Activated T-helper 17 cell treated with anti-CD3 and anti-CD28 coated beads, Interleukin-2, amount 50 U/mL, for 72 hours (primary cell): ENCODE measurements at regions not wholly inside any gene's neighbourhood (a gene's known extent, or its start where the extent isn't known, plus 50 kb on each side); places are given as distances from the start of the nearest gene placed in this dataset.
"Not testable (repeated sequence)": the region's sequence is repeated elsewhere in the genome, so short reads cannot be mapped to it uniquely, and the experiment has no call there.

Experiments
- ATAC-seq: fragments of 150-1000 bp; cut with Tn5 transposase; replicated peaks from 2 replicates; pipeline ENCODE4 v1.10.0; 2021; ENCODE audit warnings: mild to moderate bottlenecking, moderate library complexity
- H3K27ac Mint-ChIP-seq: one replicate; pipeline ENCODE4 v1.8.0; 2022; ENCODE audit warnings: mixed read lengths
- H3K27me3 Mint-ChIP-seq: one replicate; pipeline ENCODE4 v1.8.0; 2022; ENCODE audit warnings: mixed read lengths
- H3K36me3 Mint-ChIP-seq: one replicate; pipeline ENCODE4 v1.8.0; 2022; ENCODE audit warnings: low read depth, mild to moderate bottlenecking, mixed read lengths
- H3K4me1 Mint-ChIP-seq: one replicate; pipeline ENCODE4 v1.8.0; 2022; ENCODE audit warnings: mixed read lengths
- H3K4me3 Mint-ChIP-seq: one replicate; pipeline ENCODE4 v1.8.0; 2022; ENCODE audit warnings: mild to moderate bottlenecking, mixed read lengths
- H3K9me3 Mint-ChIP-seq: one replicate; pipeline ENCODE4 v1.8.0; 2022; ENCODE audit warnings: mixed read lengths

GRCh38 chr5:91938441-91938840, 555.3 kb upstream of the ARRDC3 start:
- Mint-ChIP-seq H3K4me3 (no peak overlapping the region), H3K27me3 (no peaks in the 10 kb centered on the region), H3K27ac (no peak overlapping the region), H3K4me1 (no peaks in the 10 kb centered on the region), H3K9me3 (no peaks in the 10 kb centered on the region), H3K36me3 (no peaks in the 10 kb centered on the region)
- ATAC-seq: no peak

- Mint-ChIP-seq H3K9me3 (no peaks in the 10 kb centered on the region), H3K4me1 (no peaks in the 10 kb centered on the region), H3K27ac (no peak overlapping the region), H3K4me3 (no peak overlapping the region), H3K27me3 (no peaks in the 10 kb centered on the region), H3K36me3 (no peaks in the 10 kb centered on the region)
- ATAC-seq: no peak
Observed at GRCh38 chr5:91937121-91937520, 554.0 kb upstream of the ARRDC3 start.

GRCh38 chr5:91929522-91929817, 546.4 kb upstream of the ARRDC3 start:
- Mint-ChIP-seq H3K36me3 (no peaks in the 10 kb centered on the region), H3K4me3 (no peak overlapping the region), H3K27ac (no peak overlapping the region), H3K27me3 (no peaks in the 10 kb centered on the region), H3K4me1 (no peaks in the 10 kb centered on the region), H3K9me3 (no peaks in the 10 kb centered on the region)
- no peak for ATAC-seq

GRCh38 chr5:91928754-91929521, 545.8 kb upstream of the ARRDC3 start:
- ATAC-seq: no peak
- H3K4me3 Mint-ChIP-seq: no peak overlapping the region
- no peaks in the 10 kb centered on the region for H3K36me3 Mint-ChIP-seq

GRCh38 chr5:91927439-91927838, 544.3 kb upstream of the ARRDC3 start:
- Mint-ChIP-seq H3K4me1 (no peaks in the 10 kb centered on the region), H3K9me3 (no peaks in the 10 kb centered on the region), H3K36me3 (no peaks in the 10 kb centered on the region), H3K4me3 (no peak overlapping the region), H3K27me3 (no peaks in the 10 kb centered on the region), H3K27ac (no peak overlapping the region)
- ATAC-seq: no peak

More at GRCh38 chr5:91928754-91929521, 545.8 kb upstream of the ARRDC3 start:
- H3K4me1 Mint-ChIP-seq: no peaks in the 10 kb centered on the region
- H3K27me3 Mint-ChIP-seq: no peaks in the 10 kb centered on the region
- no peaks in the 10 kb centered on the region for H3K9me3 Mint-ChIP-seq
- no peak overlapping the region for H3K27ac Mint-ChIP-seq

- Mint-ChIP-seq H3K9me3 (no peaks in the 10 kb centered on the region), H3K36me3 (no peaks in the 10 kb centered on the region), H3K27me3 (no peaks in the 10 kb centered on the region), H3K4me1 (no peaks in the 10 kb centered on the region), H3K27ac (no peak overlapping the region), H3K4me3 (no peak overlapping the region)
- ATAC-seq: no peak
Observed at GRCh38 chr5:91925249-91925648, 542.1 kb upstream of the ARRDC3 start.

- H3K4me1 Mint-ChIP-seq: not testable (repeated sequence)
Observed at GRCh38 chr5:91917037-91917814, 534.1 kb upstream of the ARRDC3 start.

GRCh38 chr5:91910655-91911054, 527.5 kb upstream of the ARRDC3 start:
- Mint-ChIP-seq H3K27ac (no peak overlapping the region), H3K9me3 (no peaks in the 10 kb centered on the region), H3K4me3 (no peak overlapping the region), H3K4me1 (no peaks in the 10 kb centered on the region), H3K36me3 (no peaks in the 10 kb centered on the region), H3K27me3 (no peaks in the 10 kb centered on the region)
- no peak for ATAC-seq

More at GRCh38 chr5:91917037-91917814, 534.1 kb upstream of the ARRDC3 start:
- not testable (repeated sequence) for H3K4me3 Mint-ChIP-seq, ATAC-seq, H3K9me3 Mint-ChIP-seq, H3K27ac Mint-ChIP-seq, H3K36me3 Mint-ChIP-seq, H3K27me3 Mint-ChIP-seq

GRCh38 chr5:91910247-91910646, 527.1 kb upstream of the ARRDC3 start:
- no peak for ATAC-seq
- Mint-ChIP-seq H3K27ac (no peak overlapping the region), H3K36me3 (no peaks in the 10 kb centered on the region), H3K4me3 (no peak overlapping the region), H3K27me3 (no peaks in the 10 kb centered on the region), H3K4me1 (no peaks in the 10 kb centered on the region), H3K9me3 (no peaks in the 10 kb centered on the region)

- no peak overlapping the region for H3K27ac Mint-ChIP-seq
- no peaks in the 10 kb centered on the region for H3K9me3 Mint-ChIP-seq
- H3K36me3 Mint-ChIP-seq: no peaks in the 10 kb centered on the region
- H3K4me1 Mint-ChIP-seq: no peaks in the 10 kb centered on the region
- H3K27me3 Mint-ChIP-seq: no peaks in the 10 kb centered on the region
- no peak overlapping the region for H3K4me3 Mint-ChIP-seq
- no peak for ATAC-seq
Observed at GRCh38 chr5:91906494-91906893, 523.4 kb upstream of the ARRDC3 start.

- Mint-ChIP-seq H3K9me3 (no peaks in the 10 kb centered on the region), H3K36me3 (no peaks in the 10 kb centered on the region), H3K4me3 (no peak overlapping the region), H3K27ac (no peak overlapping the region), H3K4me1 (no peaks in the 10 kb centered on the region), H3K27me3 (no peaks in the 10 kb centered on the region)
- no peak for ATAC-seq
Observed at GRCh38 chr5:91906027-91906426, 522.9 kb upstream of the ARRDC3 start.

- H3K36me3 Mint-ChIP-seq: no peaks in the 10 kb centered on the region
- no peaks in the 10 kb centered on the region for H3K4me1 Mint-ChIP-seq
- H3K9me3 Mint-ChIP-seq: peaks cover 8% of the 10 kb centered on the region
- ATAC-seq: no peak
- H3K27me3 Mint-ChIP-seq: no peaks in the 10 kb centered on the region
- H3K27ac Mint-ChIP-seq: no peak overlapping the region
- no peak overlapping the region for H3K4me3 Mint-ChIP-seq
Observed at GRCh38 chr5:91898898-91899297, 515.8 kb upstream of the ARRDC3 start.

GRCh38 chr5:91898019-91898418, 514.9 kb upstream of the ARRDC3 start:
- Mint-ChIP-seq H3K36me3 (no peaks in the 10 kb centered on the region), H3K4me3 (no peak overlapping the region), H3K27ac (no peak overlapping the region), H3K9me3 (peaks cover 8% of the 10 kb centered on the region), H3K4me1 (no peaks in the 10 kb centered on the region), H3K27me3 (no peaks in the 10 kb centered on the region)
- no peak for ATAC-seq

GRCh38 chr5:91888810-91889209, 505.7 kb upstream of the ARRDC3 start:
- no peaks in the 10 kb centered on the region for H3K27me3 Mint-ChIP-seq
- H3K36me3 Mint-ChIP-seq: no peaks in the 10 kb centered on the region
- H3K27ac Mint-ChIP-seq: no peak overlapping the region
- H3K9me3 Mint-ChIP-seq: peaks cover 5% of the 10 kb centered on the region
- H3K4me3 Mint-ChIP-seq: no peak overlapping the region
- no peaks in the 10 kb centered on the region for H3K4me1 Mint-ChIP-seq
- ATAC-seq: no peak
